Progenitor cell of endocrine pancreas (in vitro differentiated cells): ENCODE measurements at regions not wholly inside any gene's neighbourhood (a gene's known extent, or its start where the extent isn't known, plus 50 kb on each side); places are given as distances from the start of the nearest gene placed in this dataset.

ENCODE experiments used
- DNase-seq: peaks from one replicate; pipeline ENCODE4 v3.0.0; 2021; ENCODE audit warnings: low spot score; ENCODE audit not compliant: unreplicated experiment
- H3K27ac Mint-ChIP-seq: 2 replicates; pipeline ENCODE4 v1.8.0; 2021; ENCODE audit warnings: mild to moderate bottlenecking, moderate library complexity, mixed read lengths
- H3K27me3 Mint-ChIP-seq: 2 replicates; pipeline ENCODE4 v1.8.0; 2021; ENCODE audit warnings: mixed read lengths
- H3K36me3 Mint-ChIP-seq: 2 replicates; pipeline ENCODE4 v1.8.0; 2022; ENCODE audit warnings: mixed read lengths; ENCODE audit not compliant: insufficient read depth
- H3K4me1 Mint-ChIP-seq: 2 replicates; pipeline ENCODE4 v1.8.0; 2021; ENCODE audit warnings: low read depth, mixed read lengths
- H3K4me3 Mint-ChIP-seq: 2 replicates; pipeline ENCODE4 v1.8.0; 2021; ENCODE audit warnings: low read depth, mild to moderate bottlenecking, moderate library complexity, mixed read lengths
- H3K9me3 Mint-ChIP-seq: 2 replicates; pipeline ENCODE4 v1.8.0; 2021; ENCODE audit warnings: low read depth, mixed read lengths
- CTCF ChIP-seq: fragments of 200-600 bp; sonication (generic); IDR thresholded peaks from one replicate; pipeline ENCODE4 v1.5.0; 2021; ENCODE audit warnings: antibody characterized with exemption, mild to moderate bottlenecking; ENCODE audit not compliant: unreplicated experiment

- no peak for TF ChIP-seq CTCF
- H3K27ac Mint-ChIP-seq = no peak overlapping the region
- H3K36me3 Mint-ChIP-seq = no peaks in the 10 kb centered on the region
- H3K9me3 Mint-ChIP-seq = no peaks in the 10 kb centered on the region
- no peak for DNase-seq
- H3K4me1 Mint-ChIP-seq = peaks cover 3% of the 10 kb centered on the region
- no peak overlapping the region for H3K4me3 Mint-ChIP-seq
- no peaks in the 10 kb centered on the region for H3K27me3 Mint-ChIP-seq
Observed at GRCh38 chr1:21366288-21366687, 73.6 kb upstream of the NBPF3 start.

GRCh38 chr1:21365036-21365435 lies 74.8 kb upstream of the ECE1 start:
- Mint-ChIP-seq H3K4me1 (peaks cover 3% of the 10 kb centered on the region), H3K36me3 (no peaks in the 10 kb centered on the region), H3K27me3 (no peaks in the 10 kb centered on the region), H3K4me3 (no peak overlapping the region), H3K9me3 (no peaks in the 10 kb centered on the region), H3K27ac (no peak overlapping the region)
- DNase-seq = no peak
- TF ChIP-seq CTCF = no peak

GRCh38 chr1:21362096-21362495 lies 71.8 kb upstream of the ECE1 start:
- Mint-ChIP-seq H3K27ac (no peak overlapping the region), H3K36me3 (no peaks in the 10 kb centered on the region), H3K4me1 (no peaks in the 10 kb centered on the region), H3K27me3 (no peaks in the 10 kb centered on the region), H3K4me3 (no peak overlapping the region), H3K9me3 (no peaks in the 10 kb centered on the region)
- no peak for DNase-seq
- no peak for TF ChIP-seq CTCF

GRCh38 chr1:21361506-21361905 lies 71.2 kb upstream of the ECE1 start:
- TF ChIP-seq CTCF = no peak
- Mint-ChIP-seq H3K27ac (no peak overlapping the region), H3K4me3 (no peak overlapping the region), H3K36me3 (no peaks in the 10 kb centered on the region), H3K9me3 (no peaks in the 10 kb centered on the region), H3K4me1 (no peaks in the 10 kb centered on the region), H3K27me3 (no peaks in the 10 kb centered on the region)
- DNase-seq = no peak

GRCh38 chr1:21357161-21357560 lies 66.9 kb upstream of the ECE1 start:
- H3K27me3 Mint-ChIP-seq = no peaks in the 10 kb centered on the region
- no peaks in the 10 kb centered on the region for H3K9me3 Mint-ChIP-seq
- no peak for DNase-seq
- no peaks in the 10 kb centered on the region for H3K36me3 Mint-ChIP-seq
- H3K4me3 Mint-ChIP-seq = no peak overlapping the region
- TF ChIP-seq CTCF = no peak
- peaks cover 2% of the 10 kb centered on the region for H3K4me1 Mint-ChIP-seq
- no peak overlapping the region for H3K27ac Mint-ChIP-seq
